ENCODE measurements at regions not wholly inside any gene's neighbourhood (a gene's known extent, or its start where the extent isn't known, plus 50 kb on each side); places are given as distances from the start of the nearest gene placed in this dataset.

DNA sequence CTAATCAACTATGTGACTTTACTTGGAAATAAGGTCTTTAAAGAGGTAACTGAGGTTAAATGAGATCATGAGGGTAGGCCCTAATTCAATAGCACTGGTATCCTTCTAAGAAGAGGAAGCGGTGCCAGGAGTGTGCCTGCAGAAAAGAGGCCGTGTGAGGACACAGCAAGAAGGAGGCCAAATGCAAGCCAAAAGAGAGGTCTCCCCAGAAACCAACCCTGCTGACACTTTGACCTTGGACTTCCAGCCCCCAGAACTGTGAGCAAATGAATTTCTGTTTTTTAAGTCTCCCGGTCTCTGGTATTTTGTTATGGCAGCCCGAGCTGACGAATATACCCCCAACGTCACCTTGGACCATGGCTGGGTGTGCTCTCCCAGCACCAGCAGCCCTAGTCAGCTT is 257.5 kb upstream of the NCKAP5 start:
- no peak overlapping the region for H2BK15ac ChIP-seq (ENCODE audit: low read length)
- no peak overlapping the region for H2BK120ac ChIP-seq (replicated peaks; ENCODE audit: low read depth, low read length)
- POLR2A ChIA-PET (ENCODE audit: partially characterized antibody): no interaction called here
- H3K4me2 ChIP-seq (ENCODE audit: insufficient read depth in 1 of 2, low read depth in 2 of 2, low read length in 2 of 2): no peak overlapping the region
- no peaks in the 10 kb centered on the region for H3K9me3 ChIP-seq (ENCODE audit: insufficient read depth in 2 of 2, low read depth in 1 of 2, low read length in 1 of 2)
- no peak overlapping the region for H2BK12ac ChIP-seq (ENCODE audit: low read depth, low read length)
- no peak overlapping the region for H3K4ac ChIP-seq (replicated peaks; ENCODE audit: insufficient read length, low read depth, low read length)
- no peak overlapping the region for H4K91ac ChIP-seq (replicated peaks; ENCODE audit: insufficient read length, low read length)
- no peak overlapping the region; the same call in 1 of the 2 replicates for H4K8ac ChIP-seq (ENCODE audit: extremely low read depth, insufficient read depth, low read length)
- H3K79me1 ChIP-seq (ENCODE audit: low read depth, low read length): no peaks in the 10 kb centered on the region
- WGBS, 2 experiments (ENCODE audit: extremely low coverage in 1 of 2, insufficient coverage in 1 of 2, insufficient read length in 1 of 2, insufficient replicate concordance in 2 of 2, low coverage in 1 of 2, low lambda C conversion rate in 2 of 2, missing lambda C conversion rate in 1 of 2): 92% methylated on average over 6 of the region's 6 CpGs; no CpG with 5 or more reads in 1 of the 2 experiments
- H3K56ac ChIP-seq (replicated peaks; ENCODE audit: insufficient read length, low read depth, low read length): no peak overlapping the region
- no peak overlapping the region for H3K18ac ChIP-seq (ENCODE audit: extremely low read depth, low read length)
- no peak overlapping the region for H2BK5ac ChIP-seq (ENCODE audit: low read depth, low read length)
- no peak overlapping the region for H3K4me3 ChIP-seq (ENCODE audit: extremely low read depth in 1 of 4, insufficient read depth in 2 of 4, low read depth in 3 of 4, low read length in 4 of 4)
- DNase-seq (ENCODE audit: low read depth in 1 of 2, low spot score in 2 of 2) (no peak), FAIRE-seq (no peak)
- H3K36me3 ChIP-seq (ENCODE audit: control insufficient read depth in 2 of 4, insufficient read depth in 4 of 4, low read length in 3 of 4): no peaks in the 10 kb centered on the region
- H4K20me1 ChIP-seq (replicated peaks in 1 of 2; ENCODE audit: control insufficient read depth in 1 of 2, insufficient read depth in 2 of 2, low read length in 2 of 2): no peaks in the 10 kb centered on the region
- no peaks in the 10 kb centered on the region for H3K4me1 ChIP-seq (replicated peaks in 1 of 4; ENCODE audit: control insufficient read depth in 3 of 4, insufficient read depth in 4 of 4, low read length in 3 of 4)
- H3K23me2 ChIP-seq (ENCODE audit: low read depth, low read length): no peaks in the 10 kb centered on the region
- no peak overlapping the region for H3K14ac ChIP-seq (ENCODE audit: insufficient read length)
- H2BK20ac ChIP-seq (ENCODE audit: low read length): no peak overlapping the region
- no peak overlapping the region for H3K23ac ChIP-seq (ENCODE audit: insufficient read length)
- no peak overlapping the region for H4K5ac ChIP-seq (ENCODE audit: insufficient read length, low read depth, low read length)
- H3K27me3 ChIP-seq (replicated peaks in 1 of 4; ENCODE audit: control insufficient read depth in 3 of 4, extremely low read depth in 1 of 4, insufficient read depth in 3 of 4, low read length in 3 of 4): no peaks in the 10 kb centered on the region
- H2AK5ac ChIP-seq (ENCODE audit: low read depth, low read length): no peak overlapping the region
- CTCF ChIA-PET (ENCODE audit: partially characterized antibody): interaction anchor here (0.5 to 1.5 kb wide), 2 partner anchors 18 to 1691 kb away, joined by 3 to 5 read pairs; no protein-coding TSS in a partner anchor
- no peaks in the 10 kb centered on the region for H3K79me2 ChIP-seq (ENCODE audit: control insufficient read depth in 1 of 2, insufficient read depth in 2 of 2, low read length in 2 of 2)
- no peak overlapping the region for H2AFZ ChIP-seq (ENCODE audit: low read length)
- H3K27ac ChIP-seq (ENCODE audit: low read depth, low read length): no peak overlapping the region
- H3K9ac ChIP-seq (replicated peaks in 1 of 4; ENCODE audit: extremely low read depth in 1 of 4, low read depth in 3 of 4, low read length in 3 of 4): no peak overlapping the region
- TF ChIP-seq POLR2A (IDR thresholded peaks at IDR 0.05; ENCODE audit: control extremely low read depth in 1 of 2, low read depth in 2 of 2, low read length in 2 of 2): no peak
- TF ChIP-seq GTF2F1 (IDR thresholded peaks at IDR 0.05; ENCODE audit: borderline replicate concordance, low read depth, low read length): no peak
- TF ChIP-seq YY1 (IDR thresholded peaks at IDR 0.05; ENCODE audit: low read depth, low read length): no peak
- TF ChIP-seq SIRT6 (IDR thresholded peaks at IDR 0.05; ENCODE audit: low read length): no peak
- TF ChIP-seq MAFK (IDR thresholded peaks at IDR 0.05; ENCODE audit: low read depth, low read length): no peak
- no peak for TF ChIP-seq HDAC2 (IDR thresholded peaks at IDR 0.05; ENCODE audit: borderline replicate concordance in 1 of 2, low read depth in 2 of 2, low read length in 2 of 2)
- TF ChIP-seq SIN3A (conservative IDR thresholded peaks at IDR 0.05 in 1 of 2, IDR thresholded peaks at IDR 0.05 in 1 of 2; ENCODE audit: low read depth in 1 of 2, low read length in 2 of 2): no peak
- TF ChIP-seq SIX5 (IDR thresholded peaks at IDR 0.05; ENCODE audit: low read depth, low read length): no peak
- TF ChIP-seq CHD1 (IDR thresholded peaks at IDR 0.05; ENCODE audit: low read depth, low read length): no peak
- TF ChIP-seq NANOG (IDR thresholded peaks at IDR 0.05; ENCODE audit: insufficient read depth, low read depth, low read length, poor library complexity, severe bottlenecking): no peak
- TF ChIP-seq CBX8 (IDR thresholded peaks at IDR 0.05; ENCODE audit: borderline replicate concordance, low read depth, low read length): no peak
- TF ChIP-seq, protein P1, sequence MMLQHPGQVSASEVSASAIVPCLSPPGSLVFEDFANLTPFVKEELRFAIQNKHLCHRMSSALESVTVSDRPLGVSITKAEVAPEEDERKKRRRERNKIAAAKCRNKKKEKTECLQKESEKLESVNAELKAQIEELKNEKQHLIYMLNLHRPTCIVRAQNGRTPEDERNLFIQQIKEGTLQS (IDR thresholded peaks at IDR 0.05; ENCODE audit: insufficient read depth, low read depth, low read length): no peak
- no peak for TF ChIP-seq ASH2L (IDR thresholded peaks at IDR 0.05; ENCODE audit: low read length)
- no peak for TF ChIP-seq SP1 (IDR thresholded peaks at IDR 0.05; ENCODE audit: low read depth, low read length)
- TF ChIP-seq TAF7 (optimal IDR thresholded peaks at IDR 0.05; ENCODE audit: borderline replicate concordance, low read depth, low read length): no peak

Data from H1 (cell line).